H1 (cell line): ENCODE measurements at regions not wholly inside any gene's neighbourhood (a gene's known extent, or its start where the extent isn't known, plus 50 kb on each side); places are given as distances from the start of the nearest gene placed in this dataset.

Experiments used
- CTCF ChIA-PET: fragments of 300-600 bp; sonication (Branson Sonifier 250); formaldehyde crosslinking; loops from one replicate; lab custom pipeline; 2021; ENCODE audit not compliant: partially characterized antibody; lab: Charles Lee
- POLR2A ChIA-PET: fragments of 300-600 bp; sonication (Branson Sonifier 250); formaldehyde crosslinking; loops from one replicate; lab custom pipeline; 2021; ENCODE audit warnings: inconsistent platforms; ENCODE audit not compliant: partially characterized antibody; lab: Charles Lee
- DNase-seq, 2 experiments: peaks; one replicate each; pipeline versions ENCODE4 v3.0.0 to v3.0.0-alpha.2; 2010 to 2022; ENCODE audit warnings: low spot score in 2 of 2, low read depth in 1 of 2, mixed read lengths in 1 of 2
- FAIRE-seq: peaks from 2 replicates; lab custom pipeline; 2011; peaks lifted over from hg19 to GRCh38; lab: Jason Lieb, UNC
- H2AFZ ChIP-seq: 2 replicates; pipeline ENCODE4 v1.8.1; 2012; ENCODE audit warnings: low read length, inconsistent platforms
- H2AK5ac ChIP-seq: 2 replicates; pipeline ENCODE4 v1.6.1; 2013; ENCODE audit warnings: low read depth, low read length
- H2BK120ac ChIP-seq: replicated peaks from 2 replicates; pipeline ENCODE3; 2013; ENCODE audit warnings: low read depth, low read length, inconsistent platforms
- H2BK12ac ChIP-seq: 2 replicates; pipeline ENCODE4 v1.6.1; 2013; ENCODE audit warnings: low read depth, low read length
- H2BK15ac ChIP-seq: 2 replicates; pipeline ENCODE4 v1.6.1; 2013; ENCODE audit warnings: low read length
- H2BK20ac ChIP-seq: 2 replicates; pipeline ENCODE4 v1.6.1; 2013; ENCODE audit warnings: low read length
- H2BK5ac ChIP-seq: 2 replicates; pipeline ENCODE4 v1.6.1; 2013; ENCODE audit warnings: low read depth, low read length
- H3K14ac ChIP-seq: 2 replicates; pipeline ENCODE4 v1.6.1; 2013; ENCODE audit warnings: inconsistent platforms; ENCODE audit not compliant: insufficient read length
- H3K18ac ChIP-seq: 2 replicates; pipeline ENCODE4 v1.6.1; 2013; ENCODE audit warnings: low read length; ENCODE audit errors: extremely low read depth
- H3K23ac ChIP-seq: 2 replicates; pipeline ENCODE4 v1.6.1; 2013; ENCODE audit warnings: inconsistent platforms; ENCODE audit not compliant: insufficient read length
- H3K23me2 ChIP-seq: 2 replicates; pipeline ENCODE4 v1.6.1; 2013; ENCODE audit warnings: low read depth, low read length
- H3K27ac ChIP-seq: 2 replicates; pipeline ENCODE4 v1.6.1; 2011; ENCODE audit warnings: low read depth, low read length, inconsistent platforms
- H3K27me3 ChIP-seq, 4 experiments: replicated peaks in 1 of 4; 1 replicate in 1 of 4; 2 replicates in 3 of 4; pipeline versions ENCODE4 v1.6.1 to v1.8.1; 2011 to 2013; ENCODE audit warnings: low read length in 3 of 4, mild to moderate bottlenecking in 3 of 4, inconsistent platforms in 2 of 4, mixed read lengths in 2 of 4, moderate library complexity in 1 of 4; ENCODE audit not compliant: control insufficient read depth in 3 of 4, insufficient read depth in 3 of 4; ENCODE audit errors: extremely low read depth in 1 of 4
- H3K36me3 ChIP-seq, 4 experiments: 2 replicates each; pipeline versions ENCODE4 v1.6.1 to v1.8.1; 2011 to 2013; ENCODE audit warnings: mild to moderate bottlenecking in 4 of 4, low read length in 3 of 4, moderate library complexity in 2 of 4, control low read depth in 1 of 4, inconsistent platforms in 1 of 4; ENCODE audit not compliant: insufficient read depth in 4 of 4, control insufficient read depth in 2 of 4
- H3K4ac ChIP-seq: replicated peaks from 2 replicates; pipeline ENCODE3; 2013; ENCODE audit warnings: low read length, low read depth, mixed read lengths, inconsistent platforms; ENCODE audit not compliant: insufficient read length
- H3K4me1 ChIP-seq, 4 experiments: replicated peaks in 1 of 4; 1 replicate in 1 of 4; 2 replicates in 3 of 4; pipeline versions ENCODE4 v1.6.1 to v1.8.1; 2011 to 2013; ENCODE audit warnings: low read length in 3 of 4, inconsistent platforms in 2 of 4, mixed read lengths in 1 of 4; ENCODE audit not compliant: insufficient read depth in 4 of 4, control insufficient read depth in 3 of 4
- H3K4me2 ChIP-seq, 2 experiments: 2 replicates each; pipeline versions ENCODE4 v1.6.1 to v1.8.1; 2011 to 2013; ENCODE audit warnings: low read depth in 2 of 2, low read length in 2 of 2, control low read depth in 1 of 2, inconsistent platforms in 1 of 2, mild to moderate bottlenecking in 1 of 2; ENCODE audit not compliant: insufficient read depth in 1 of 2
- H3K4me3 ChIP-seq, 4 experiments: fragments of 200-600, 300-600 bp in 1 of 4; sonication (generic), shearing (Covaris generic), sonication (Bioruptor Twin) in 1 of 4; 2 replicates each; pipeline versions ENCODE4 v1.5.1 to v1.8.1; 2011 to 2016; ENCODE audit warnings: low read length in 4 of 4, low read depth in 3 of 4, control low read depth in 2 of 4, inconsistent platforms in 2 of 4, mild to moderate bottlenecking in 2 of 4, mixed read lengths in 1 of 4, moderate library complexity in 1 of 4; ENCODE audit not compliant: insufficient read depth in 2 of 4; ENCODE audit errors: extremely low read depth in 1 of 4
- H3K56ac ChIP-seq: replicated peaks from 2 replicates; pipeline ENCODE3; 2013; ENCODE audit warnings: low read depth, mild to moderate bottlenecking, mixed read lengths, low read length, inconsistent platforms; ENCODE audit not compliant: insufficient read length
- H3K79me1 ChIP-seq: 2 replicates; pipeline ENCODE4 v1.6.1; 2013; ENCODE audit warnings: low read depth, low read length, control low read depth
- H3K79me2 ChIP-seq, 2 experiments: 2 replicates each; pipeline versions ENCODE4 v1.6.1 to v1.8.1; 2012 to 2013; ENCODE audit warnings: low read length in 2 of 2, mild to moderate bottlenecking in 2 of 2, inconsistent platforms in 1 of 2; ENCODE audit not compliant: insufficient read depth in 2 of 2, control insufficient read depth in 1 of 2
- H3K9ac ChIP-seq, 4 experiments: replicated peaks in 1 of 4; 1 replicate in 1 of 4; 2 replicates in 3 of 4; pipeline versions ENCODE4 v1.6.1 to v1.8.1; 2011 to 2013; ENCODE audit warnings: low read depth in 3 of 4, low read length in 3 of 4, control low read depth in 2 of 4, mild to moderate bottlenecking in 2 of 4, moderate library complexity in 2 of 4, inconsistent platforms in 1 of 4; ENCODE audit errors: extremely low read depth in 1 of 4
- H3K9me3 ChIP-seq, 2 experiments: 2 replicates each; pipeline versions ENCODE4 v1.6.1 to v1.8.1; 2012 to 2013; ENCODE audit warnings: mild to moderate bottlenecking in 2 of 2, moderate library complexity in 2 of 2, control low read depth in 1 of 2, inconsistent platforms in 1 of 2, low read depth in 1 of 2, low read length in 1 of 2, mixed read lengths in 1 of 2; ENCODE audit not compliant: insufficient read depth in 2 of 2
- H4K20me1 ChIP-seq, 2 experiments: replicated peaks in 1 of 2; 2 replicates each; pipeline versions ENCODE3 to v1.8.1; 2011 to 2013; ENCODE audit warnings: inconsistent platforms in 2 of 2, low read length in 2 of 2, mild to moderate bottlenecking in 1 of 2; ENCODE audit not compliant: insufficient read depth in 2 of 2, control insufficient read depth in 1 of 2
- H4K5ac ChIP-seq: 2 replicates; pipeline ENCODE4 v1.6.1; 2013; ENCODE audit warnings: low read length, low read depth, mixed read lengths, inconsistent platforms; ENCODE audit not compliant: insufficient read length
- H4K8ac ChIP-seq: 2 replicates; pipeline ENCODE4 v1.8.0; 2013; ENCODE audit warnings: mild to moderate bottlenecking, moderate library complexity, low read length, inconsistent platforms; ENCODE audit not compliant: insufficient read depth; ENCODE audit errors: extremely low read depth
- H4K91ac ChIP-seq: replicated peaks from 2 replicates; pipeline ENCODE3; 2013; ENCODE audit warnings: low read length, mixed read lengths, inconsistent platforms; ENCODE audit not compliant: insufficient read length
- ATF2 ChIP-seq: IDR thresholded peaks from 2 replicates; pipeline ENCODE4 v1.6.1; 2012; ENCODE audit warnings: low read length, inconsistent platforms
- ATF3 ChIP-seq: IDR thresholded peaks from 2 replicates; pipeline ENCODE4 v1.6.1; 2011; ENCODE audit warnings: low read depth, mild to moderate bottlenecking, low read length; ENCODE audit not compliant: insufficient read depth
- SRF ChIP-seq: IDR thresholded peaks from 2 replicates; pipeline ENCODE4 v1.6.1; 2011; ENCODE audit warnings: mild to moderate bottlenecking, low read depth, low read length, moderate library complexity
- TAF7 ChIP-seq: optimal IDR thresholded peaks from 2 replicates; pipeline ENCODE3; 2011; ENCODE audit warnings: low read depth, mild to moderate bottlenecking, inconsistent platforms, low read length, moderate library complexity, borderline replicate concordance
- TCF12 ChIP-seq: IDR thresholded peaks from 2 replicates; pipeline ENCODE4 v1.6.1; 2011; ENCODE audit warnings: low read depth, mild to moderate bottlenecking, low read length
- TEAD4 ChIP-seq: IDR thresholded peaks from 2 replicates; pipeline ENCODE4 v1.6.1; 2012; ENCODE audit warnings: low read depth, low read length, inconsistent platforms, mixed read lengths

GRCh38 chr4:124092101-124092500, 620.4 kb downstream of the ANKRD50 start:
- Histone ChIP-seq H2AFZ (no peak overlapping the region), H3K79me2 (no peaks in the 10 kb centered on the region), H2AK5ac (no peak overlapping the region), H2BK12ac (no peak overlapping the region), H2BK120ac (no peak overlapping the region)
- no peak for DNase-seq
- no peak for TF ChIP-seq ATF3
- no peak for TF ChIP-seq ATF2
- no peak for TF ChIP-seq SRF
- TF ChIP-seq TEAD4: no peak
- TF ChIP-seq TCF12: no peak
- TF ChIP-seq TAF7: no peak
- TF ChIP-seq, all 59 proteins: peak for 0
- Histone ChIP-seq H3K79me1 (no peaks in the 10 kb centered on the region), H2BK20ac (no peak overlapping the region), H3K27me3 (no peaks in the 10 kb centered on the region), H3K18ac (no peak overlapping the region), H3K56ac (no peak overlapping the region), H3K9me3 (no peaks in the 10 kb centered on the region), H3K4me2 (no peak overlapping the region), H4K91ac (no peak overlapping the region), H3K23ac (no peak overlapping the region), H3K36me3 (no peaks in the 10 kb centered on the region), H3K4me1 (no peaks in the 10 kb centered on the region), H3K9ac (no peak overlapping the region), H2BK15ac (no peak overlapping the region), H4K5ac (no peak overlapping the region), H3K23me2 (no peaks in the 10 kb centered on the region; the same call in 1 of the 2 replicates), H4K20me1 (no peaks in the 10 kb centered on the region), H3K4ac (no peak overlapping the region), H3K27ac (no peak overlapping the region), H3K4me3 (no peak overlapping the region), H3K14ac (no peak overlapping the region), H4K8ac (no peak overlapping the region), H2BK5ac (no peak overlapping the region)
- FAIRE-seq: no peak
- ChIA-PET POLR2A (no interaction called here), CTCF (interaction anchor here (0.7 kb wide), 1 partner anchor 345 kb away, joined by 3 read pairs; no protein-coding TSS in a partner anchor)
